ENCODE measurements at regions not wholly inside any gene's neighbourhood (a gene's known extent, or its start where the extent isn't known, plus 50 kb on each side); places are given as distances from the start of the nearest gene placed in this dataset.
"Not testable (repeated sequence)": the region's sequence is repeated elsewhere in the genome, so short reads cannot be mapped to it uniquely, and the experiment has no call there.

DNA sequence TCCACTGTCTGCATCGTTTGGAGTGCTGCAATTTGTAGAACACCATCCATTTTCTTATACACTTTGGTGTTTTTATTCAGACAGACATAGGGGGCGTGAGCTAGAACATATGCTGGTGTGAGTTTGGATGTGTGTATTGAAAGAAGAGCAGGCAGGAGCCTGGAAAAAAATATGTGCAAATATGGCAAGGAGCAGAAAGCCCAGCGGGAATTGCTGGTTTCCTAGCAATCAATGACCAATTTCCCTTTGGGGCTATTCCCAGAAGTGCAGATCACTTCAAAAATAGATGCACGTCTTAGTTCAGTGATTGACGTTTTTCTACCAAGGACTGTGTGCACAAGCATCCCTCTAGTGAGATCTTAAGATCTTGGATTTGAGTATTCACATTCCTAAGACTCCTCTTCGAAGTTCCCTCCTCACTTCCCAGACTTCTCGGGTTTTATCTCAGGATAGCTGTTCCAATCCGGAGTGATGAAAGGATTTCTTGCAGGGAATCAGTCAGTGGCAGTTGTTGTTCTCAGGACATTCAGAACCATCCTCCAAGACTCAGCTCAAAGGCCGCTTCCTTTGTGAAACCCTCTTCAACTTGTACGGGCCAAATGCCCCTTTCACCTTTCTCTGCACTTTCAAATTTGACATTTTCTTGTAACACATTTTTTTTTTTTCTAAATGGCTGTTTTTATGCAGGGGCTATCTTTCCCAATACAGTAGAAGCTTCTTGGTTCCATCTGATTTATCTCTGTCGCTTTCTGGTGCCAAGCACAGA is 268.7 kb upstream of the ASIC2 start:
- Mint-ChIP-seq H3K4me3 (no peak overlapping the region), H3K36me3 (no peaks in the 10 kb centered on the region), H3K27ac (no peak overlapping the region), H3K27me3 (peaks cover 0 to 6% of the 10 kb centered on the region in 2 donors), H3K4me1 (no peaks in the 10 kb centered on the region), H3K9me3 (peaks cover 10 to 11% of the 10 kb centered on the region in 2 donors)
- no peak for DNase-seq
- ATAC-seq (replicated peaks), result no peak

DNA sequence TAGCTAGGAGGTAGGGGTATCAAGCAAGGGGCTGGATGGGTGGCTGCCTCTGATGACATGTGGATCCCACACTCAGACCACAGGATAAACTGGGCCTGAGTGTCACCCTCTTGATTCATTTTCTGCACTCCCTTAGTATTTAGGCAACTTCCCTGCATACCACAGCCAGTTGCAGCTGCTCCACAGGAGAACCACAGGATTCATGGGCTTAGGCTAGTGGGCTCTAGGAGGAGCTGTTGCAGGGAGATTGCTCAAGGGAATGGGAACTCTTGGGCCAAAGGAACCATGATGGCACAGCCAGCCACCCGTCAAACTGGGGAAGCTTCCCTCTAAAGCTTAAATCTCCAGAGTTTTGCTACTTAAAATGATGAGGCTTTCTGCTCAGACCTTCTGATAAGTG is 269.7 kb upstream of the ASIC2 start:
- no peak overlapping the region for H3K4me3 Mint-ChIP-seq
- H3K9me3 Mint-ChIP-seq, result peaks cover 7 to 10% of the 10 kb centered on the region in 2 donors
- H3K4me1 Mint-ChIP-seq, result no peaks in the 10 kb centered on the region
- ATAC-seq (replicated peaks) (no peak), DNase-seq (no peak)
- no peaks in the 10 kb centered on the region for H3K36me3 Mint-ChIP-seq
- peaks cover 3 to 6% of the 10 kb centered on the region in 2 donors for H3K27me3 Mint-ChIP-seq
- no peak overlapping the region for H3K27ac Mint-ChIP-seq

DNA sequence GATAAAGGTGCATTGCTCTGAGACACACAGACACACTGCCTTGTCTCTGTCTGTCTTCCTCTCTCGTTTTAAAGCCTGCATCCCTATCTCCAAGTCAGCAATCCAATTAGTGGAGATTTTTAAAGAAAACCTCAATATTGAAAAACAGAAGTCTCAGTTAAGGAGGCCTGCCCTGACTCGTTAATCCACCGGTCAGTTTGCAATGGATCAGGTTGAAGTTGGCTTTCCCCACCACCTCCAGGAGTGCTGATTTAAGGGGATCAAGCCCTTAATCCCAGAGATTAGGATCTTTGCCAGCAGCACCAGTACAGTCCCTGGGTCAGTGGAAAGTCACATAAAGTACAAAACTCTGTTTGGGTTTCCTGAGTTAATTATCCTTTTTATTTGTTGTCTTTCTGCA is 271.1 kb upstream of the ASIC2 start:
- Mint-ChIP-seq H3K27me3 (peaks cover 3 to 6% of the 10 kb centered on the region in 2 donors), H3K4me1 (no peaks in the 10 kb centered on the region), H3K4me3 (no peak overlapping the region), H3K9me3 (peaks cover 6 to 11% of the 10 kb centered on the region in 2 donors), H3K36me3 (no peaks in the 10 kb centered on the region), H3K27ac (no peak overlapping the region)
- no peak for DNase-seq
- no peak for ATAC-seq (replicated peaks)

DNA sequence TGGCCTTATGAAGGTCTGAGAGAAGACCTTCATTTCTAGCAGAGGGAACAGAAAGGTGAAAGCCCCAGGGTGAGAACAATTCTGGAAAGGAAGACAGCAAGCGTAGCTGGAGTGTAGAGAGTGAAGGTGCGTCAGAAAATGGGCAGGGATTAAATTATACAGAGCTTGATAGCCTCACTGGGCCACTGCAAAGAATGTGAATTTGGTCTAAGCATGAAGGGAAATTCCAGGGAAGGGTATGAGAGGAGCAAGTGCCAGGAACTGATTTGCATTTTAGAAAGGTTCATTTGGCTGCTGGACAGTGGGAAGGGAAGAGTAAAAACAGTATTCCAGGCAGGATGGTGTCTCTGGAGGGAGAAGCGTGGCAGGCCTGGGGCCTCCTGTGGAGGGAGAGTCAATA is 274.1 kb upstream of the ASIC2 start:
- Mint-ChIP-seq H3K4me1 (no peaks in the 10 kb centered on the region), H3K27me3 (peaks cover 3 to 6% of the 10 kb centered on the region in 2 donors), H3K27ac (no peak overlapping the region), H3K4me3 (no peak overlapping the region), H3K9me3 (peaks cover 6 to 15% of the 10 kb centered on the region in 2 donors), H3K36me3 (no peaks in the 10 kb centered on the region)
- DNase-seq, result no peak
- no peak for ATAC-seq (replicated peaks)

DNA sequence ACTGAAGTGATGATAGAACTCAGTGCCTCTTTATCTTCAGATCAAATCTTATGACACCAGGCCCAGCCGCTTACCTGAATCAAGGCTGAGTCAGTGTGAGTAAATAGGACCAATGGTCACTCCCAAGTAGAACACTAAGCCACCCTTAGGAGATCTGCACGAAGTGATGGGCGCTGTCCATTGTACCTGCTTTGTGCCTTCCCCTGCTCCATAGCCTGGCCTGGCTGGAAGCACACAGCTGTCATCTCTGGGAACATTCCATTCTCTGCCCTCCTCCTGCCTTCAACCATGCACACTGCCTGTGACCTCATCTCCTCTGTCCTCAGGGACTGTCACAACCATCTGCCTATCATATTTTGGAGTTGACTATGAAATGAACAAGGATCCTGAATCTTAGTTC is 279.5 kb upstream of the ASIC2 start:
- peaks cover 3 to 12% of the 10 kb centered on the region in 2 donors for H3K27me3 Mint-ChIP-seq
- ATAC-seq (replicated peaks), result no peak
- no peak for DNase-seq
- no peaks in the 10 kb centered on the region for H3K4me1 Mint-ChIP-seq
- no peak overlapping the region for H3K27ac Mint-ChIP-seq
- H3K4me3 Mint-ChIP-seq, result no peak overlapping the region
- H3K9me3 Mint-ChIP-seq, result peaks cover 5 to 9% of the 10 kb centered on the region in 2 donors
- H3K36me3 Mint-ChIP-seq, result no peaks in the 10 kb centered on the region

DNA sequence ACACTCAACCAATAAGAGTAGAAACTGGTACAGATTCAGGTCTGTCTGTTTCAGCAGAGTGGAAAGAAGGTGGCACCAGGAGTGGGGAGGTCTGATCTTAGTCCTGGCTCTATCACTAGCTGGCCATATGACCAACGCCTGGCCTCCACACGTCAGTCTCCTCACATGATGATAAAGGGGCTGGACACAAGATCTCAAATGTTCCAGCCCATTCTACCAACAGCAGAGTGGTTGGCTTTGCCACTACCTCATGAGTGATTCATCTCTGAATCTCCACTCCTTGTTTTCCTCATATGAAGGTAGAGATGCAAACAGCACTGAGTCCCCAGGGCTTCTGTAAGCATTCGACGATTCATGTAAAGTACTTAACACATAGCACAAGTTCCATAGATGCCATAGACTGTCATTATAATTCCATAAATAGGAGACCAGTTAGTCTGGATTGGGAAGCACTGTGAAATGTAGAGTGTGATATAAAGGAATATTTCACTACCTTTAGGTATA is 281.9 kb upstream of the ASIC2 start:
- no peak overlapping the region for H3K27ac Mint-ChIP-seq
- no peak for ATAC-seq (replicated peaks)
- H3K27me3 Mint-ChIP-seq, result peaks cover 3 to 12% of the 10 kb centered on the region in 2 donors
- H3K4me1 Mint-ChIP-seq, result no peaks in the 10 kb centered on the region
- no peaks in the 10 kb centered on the region for H3K36me3 Mint-ChIP-seq
- DNase-seq, result no peak
- no peak overlapping the region for H3K4me3 Mint-ChIP-seq
- H3K9me3 Mint-ChIP-seq, result peaks cover under 1 to 8% of the 10 kb centered on the region in 2 donors

DNA sequence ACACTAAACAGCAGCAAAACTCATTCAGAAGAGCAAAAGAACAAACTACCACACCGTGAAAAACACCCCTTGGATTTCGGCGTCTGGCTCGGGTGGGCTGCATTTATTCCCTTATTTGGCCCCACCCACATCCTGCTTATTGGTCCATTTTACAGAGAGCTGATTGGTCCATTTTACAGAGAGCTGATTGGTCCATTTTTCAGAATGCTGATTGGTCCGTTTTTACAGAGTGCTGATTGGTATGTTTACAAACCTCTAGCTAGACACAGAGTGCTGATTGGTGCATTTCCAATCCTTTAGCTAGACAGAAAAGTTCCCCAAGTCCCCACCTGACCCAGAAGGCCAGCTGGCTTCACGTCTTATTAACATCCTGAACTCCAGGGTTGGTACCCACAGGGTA is 286.6 kb upstream of the ASIC2 start:
- H3K9me3 Mint-ChIP-seq; H3K4me1 Mint-ChIP-seq; H3K27me3 Mint-ChIP-seq; ATAC-seq (replicated peaks); H3K27ac Mint-ChIP-seq; DNase-seq; H3K4me3 Mint-ChIP-seq; H3K36me3 Mint-ChIP-seq: not testable (repeated sequence)

DNA sequence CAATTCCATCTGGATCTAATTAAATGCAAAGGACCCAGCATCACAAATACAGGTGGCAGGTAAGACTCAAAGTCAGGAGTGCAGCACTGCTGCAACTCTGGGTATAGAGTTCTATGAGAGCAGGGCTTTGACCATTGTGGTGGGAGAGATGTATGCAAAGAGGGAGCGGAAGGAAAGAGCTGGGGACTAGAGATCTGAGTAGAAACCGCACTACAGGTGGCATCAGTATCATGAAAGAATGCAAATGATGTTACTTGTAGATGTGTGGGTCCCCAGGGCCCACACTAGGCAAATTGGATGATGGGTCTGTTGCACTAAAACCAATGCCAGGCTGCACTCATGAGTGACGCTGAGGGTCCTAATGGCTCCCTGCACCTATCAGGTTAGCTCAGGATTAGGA is 287.1 kb upstream of the ASIC2 start:
- Mint-ChIP-seq H3K36me3 (no peaks in the 10 kb centered on the region), H3K27ac (no peak overlapping the region), H3K9me3 (peaks cover 0 to 5% of the 10 kb centered on the region in 2 donors), H3K27me3 (peaks cover 0 to 3% of the 10 kb centered on the region in 2 donors), H3K4me1 (no peaks in the 10 kb centered on the region), H3K4me3 (no peak overlapping the region)
- ATAC-seq (replicated peaks) (no peak), DNase-seq (no peak)

DNA sequence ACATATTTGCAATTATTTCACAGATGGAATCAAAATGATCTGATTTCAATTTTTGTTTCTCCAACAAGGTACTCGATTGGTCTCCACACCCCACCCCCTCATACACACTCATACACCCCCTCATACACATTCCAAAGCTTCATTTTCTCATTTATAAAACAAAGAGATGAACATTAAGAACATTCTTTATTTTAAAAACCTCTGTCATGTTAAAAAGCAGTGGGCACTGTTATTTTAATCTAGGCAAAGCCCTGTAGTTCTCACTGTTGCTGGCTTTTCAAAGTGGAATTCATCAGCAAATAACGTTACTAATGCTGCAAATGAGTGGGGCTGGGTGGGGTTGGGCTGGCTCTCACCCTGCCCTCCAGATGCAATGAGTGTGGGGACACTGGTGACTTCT is 289.6 kb upstream of the ASIC2 start:
- Mint-ChIP-seq H3K4me3 (no peak overlapping the region), H3K4me1 (no peaks in the 10 kb centered on the region), H3K36me3 (no peaks in the 10 kb centered on the region), H3K9me3 (peaks cover 0 to 5% of the 10 kb centered on the region in 2 donors), H3K27me3 (peaks cover 0 to 6% of the 10 kb centered on the region in 2 donors), H3K27ac (no peak overlapping the region)
- ATAC-seq (replicated peaks) (no peak), DNase-seq (no peak)

DNA sequence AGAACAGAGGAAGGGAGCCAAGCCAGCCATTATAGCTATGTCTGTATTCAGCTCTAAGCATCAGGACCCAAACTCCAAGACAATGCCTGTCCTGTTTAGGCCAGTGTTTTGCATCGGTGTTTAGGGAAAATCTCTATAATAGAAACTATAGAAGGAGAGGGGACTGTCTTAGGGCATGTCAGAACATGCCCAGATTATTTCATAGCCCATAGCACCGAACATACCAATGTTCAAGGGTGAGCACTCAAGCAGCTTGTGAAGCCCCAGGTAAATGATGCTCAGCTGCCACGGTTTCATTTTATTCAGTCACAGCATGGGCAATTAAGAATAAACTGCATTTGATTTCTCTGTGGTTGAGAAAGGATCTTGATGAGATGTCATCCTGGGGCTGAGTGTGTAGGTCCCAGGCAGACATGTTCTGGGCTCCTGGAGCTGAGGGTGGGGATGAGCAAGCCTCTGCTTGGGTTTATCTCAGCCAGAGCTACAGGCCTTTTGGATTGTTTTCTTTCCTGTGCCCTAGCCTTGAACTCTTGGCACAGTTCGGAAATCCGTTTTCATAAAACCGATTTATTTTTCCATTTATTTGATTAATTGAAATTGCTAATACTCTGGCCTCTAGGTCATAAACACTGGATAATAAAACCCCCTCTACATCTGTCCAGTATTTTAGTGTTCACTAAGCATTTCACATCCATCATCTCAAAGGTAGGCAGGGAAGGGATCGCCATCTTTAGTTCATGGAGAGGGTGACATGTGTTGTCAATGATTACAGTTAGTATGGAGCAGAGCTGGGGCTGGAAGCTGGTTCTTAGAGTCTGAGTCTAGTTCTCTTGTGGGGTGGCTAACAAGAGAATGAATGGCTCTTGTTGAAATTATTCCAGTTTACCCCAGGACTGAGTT is 290.7 kb upstream of the ASIC2 start:
- H3K27me3 Mint-ChIP-seq, result peaks cover 0 to 11% of the 10 kb centered on the region in 2 donors
- DNase-seq (no peak), ATAC-seq (replicated peaks) (no peak)
- no peaks in the 10 kb centered on the region for H3K4me1 Mint-ChIP-seq
- H3K4me3 Mint-ChIP-seq, result no peak overlapping the region
- no peaks in the 10 kb centered on the region for H3K36me3 Mint-ChIP-seq
- no peak overlapping the region for H3K27ac Mint-ChIP-seq
- peaks cover 0 to 7% of the 10 kb centered on the region in 2 donors for H3K9me3 Mint-ChIP-seq

DNA sequence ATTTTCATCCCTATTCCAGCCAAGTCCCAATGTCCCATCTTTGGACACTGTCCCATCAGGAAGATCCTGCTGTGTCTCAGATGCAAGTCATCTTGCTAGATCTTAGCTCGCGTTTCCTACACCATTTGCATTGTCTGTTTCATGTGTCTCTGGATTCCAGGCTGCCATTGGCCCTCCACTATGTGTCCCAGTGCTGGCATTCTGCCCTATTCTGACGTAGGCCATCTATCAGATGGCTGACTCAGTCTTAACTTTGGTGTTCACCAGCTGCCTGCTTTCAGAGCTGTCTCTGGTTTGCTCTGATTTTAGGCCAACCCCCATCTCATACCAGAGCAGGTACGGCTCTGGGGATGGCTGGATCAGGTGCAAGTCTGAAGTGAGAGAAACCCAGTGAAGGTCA is 300.9 kb upstream of the ASIC2 start:
- H3K27me3 Mint-ChIP-seq, result no peaks in the 10 kb centered on the region
- no peaks in the 10 kb centered on the region for H3K36me3 Mint-ChIP-seq
- no peaks in the 10 kb centered on the region for H3K9me3 Mint-ChIP-seq
- H3K27ac Mint-ChIP-seq, result no peak overlapping the region
- no peaks in the 10 kb centered on the region for H3K4me1 Mint-ChIP-seq
- ATAC-seq (replicated peaks) (no peak), DNase-seq (no peak)
- no peak overlapping the region for H3K4me3 Mint-ChIP-seq

DNA sequence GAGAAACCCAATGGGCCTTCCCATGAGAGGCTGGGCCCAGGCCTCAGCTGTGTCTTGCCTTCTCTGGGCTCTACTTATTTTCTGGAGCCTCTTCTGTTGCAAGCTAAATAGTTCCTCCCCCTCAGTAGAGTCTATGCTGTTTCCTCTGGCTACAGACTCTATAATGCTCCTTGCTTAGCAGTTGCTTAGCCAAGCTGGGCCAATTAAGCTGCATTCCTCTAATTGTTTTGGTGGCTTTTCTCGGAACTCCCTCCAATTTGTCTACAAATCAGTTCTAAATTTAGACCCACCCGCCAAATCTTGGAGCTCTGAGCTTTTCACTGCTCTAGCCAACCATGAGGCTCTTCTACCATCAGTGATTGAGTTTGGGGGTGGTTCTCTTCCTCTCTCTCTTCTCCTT is 302.7 kb upstream of the ASIC2 start:
- ATAC-seq (replicated peaks) (no peak), DNase-seq (no peak)
- Mint-ChIP-seq H3K4me1 (no peaks in the 10 kb centered on the region), H3K36me3 (no peaks in the 10 kb centered on the region), H3K27me3 (no peaks in the 10 kb centered on the region), H3K4me3 (no peak overlapping the region), H3K9me3 (no peaks in the 10 kb centered on the region), H3K27ac (no peak overlapping the region)

DNA sequence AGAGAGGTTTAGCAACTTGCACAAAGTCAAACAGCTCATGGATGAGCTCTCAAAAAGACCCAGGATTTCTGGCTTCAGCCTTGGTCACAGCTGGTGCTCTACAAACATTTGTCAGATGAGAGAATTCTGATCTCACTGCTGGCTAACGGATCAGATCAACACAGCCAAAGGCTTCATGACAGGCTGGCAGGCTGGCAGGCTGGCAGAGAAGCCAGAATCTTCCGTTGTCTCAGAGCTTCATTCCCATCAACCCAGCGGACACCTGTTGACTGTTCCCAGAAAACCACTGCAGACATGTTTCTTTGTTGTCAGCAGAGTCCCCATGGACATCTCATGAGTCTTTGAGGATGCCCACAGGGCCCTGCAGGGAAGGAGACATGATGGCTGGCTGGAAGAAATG is 303.8 kb upstream of the ASIC2 start:
- Mint-ChIP-seq H3K4me3 (no peak overlapping the region), H3K4me1 (no peaks in the 10 kb centered on the region), H3K27ac (no peak overlapping the region), H3K36me3 (no peaks in the 10 kb centered on the region), H3K27me3 (no peaks in the 10 kb centered on the region), H3K9me3 (no peaks in the 10 kb centered on the region)
- ATAC-seq (replicated peaks) (no peak), DNase-seq (no peak)

DNA sequence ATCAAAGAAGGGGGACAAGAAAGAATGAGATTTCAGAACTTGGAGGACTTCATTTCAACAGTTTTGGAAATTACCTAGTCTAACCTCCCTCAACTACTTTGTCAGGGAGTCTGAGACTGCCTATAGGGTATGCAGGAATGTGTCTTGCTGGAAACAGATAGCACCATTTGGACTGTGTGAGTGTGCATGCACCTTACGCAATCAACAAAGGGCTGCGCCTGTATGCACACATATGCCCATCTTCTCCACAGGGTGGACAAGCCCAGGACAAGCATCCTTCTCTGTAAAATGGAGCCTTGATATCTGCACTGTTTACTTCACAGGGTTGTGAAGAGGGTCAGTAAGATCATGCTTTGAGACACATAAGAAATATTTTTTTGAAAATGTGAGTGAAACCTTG is 305.7 kb upstream of the ASIC2 start:
- Mint-ChIP-seq H3K4me1 (no peaks in the 10 kb centered on the region), H3K27ac (no peak overlapping the region), H3K27me3 (no peaks in the 10 kb centered on the region), H3K4me3 (no peak overlapping the region), H3K9me3 (no peaks in the 10 kb centered on the region), H3K36me3 (no peaks in the 10 kb centered on the region)
- ATAC-seq (replicated peaks) (no peak), DNase-seq (no peak)

DNA sequence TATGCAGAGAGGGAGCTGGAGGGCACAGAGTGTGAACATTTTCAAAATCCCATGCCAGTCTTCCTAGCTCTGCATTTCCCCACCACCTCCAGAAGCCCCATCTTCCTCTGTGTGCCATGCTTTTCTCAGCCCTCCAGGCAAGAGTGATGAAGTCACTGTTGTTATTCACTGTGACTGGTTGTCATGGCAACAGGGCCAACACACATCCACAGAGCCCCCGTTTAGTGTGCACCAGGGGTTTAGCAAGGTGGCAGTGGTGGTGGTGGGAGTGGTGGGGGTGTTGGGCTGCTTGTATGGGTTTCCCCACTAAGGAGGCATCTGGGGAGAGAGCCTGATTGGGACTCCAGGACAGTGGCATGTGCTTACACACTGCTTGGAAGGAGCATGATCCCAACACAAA is 309.9 kb upstream of the ASIC2 start:
- DNase-seq (no peak), ATAC-seq (replicated peaks) (no peak)
- no peaks in the 10 kb centered on the region for H3K4me1 Mint-ChIP-seq
- no peaks in the 10 kb centered on the region for H3K36me3 Mint-ChIP-seq
- peaks cover 0 to 6% of the 10 kb centered on the region in 2 donors for H3K27me3 Mint-ChIP-seq
- no peak overlapping the region for H3K27ac Mint-ChIP-seq
- H3K4me3 Mint-ChIP-seq, result no peak overlapping the region
- no peaks in the 10 kb centered on the region for H3K9me3 Mint-ChIP-seq
